Right lung (tissue), 2 donors: ENCODE measurements at regions not wholly inside any gene's neighbourhood (a gene's known extent, or its start where the extent isn't known, plus 50 kb on each side); places are given as distances from the start of the nearest gene placed in this dataset.

Source experiments
- DNase-seq, 2 donors: peaks; one replicate each; pipeline ENCODE4 v3.0.0-alpha.2; 2013

DNA sequence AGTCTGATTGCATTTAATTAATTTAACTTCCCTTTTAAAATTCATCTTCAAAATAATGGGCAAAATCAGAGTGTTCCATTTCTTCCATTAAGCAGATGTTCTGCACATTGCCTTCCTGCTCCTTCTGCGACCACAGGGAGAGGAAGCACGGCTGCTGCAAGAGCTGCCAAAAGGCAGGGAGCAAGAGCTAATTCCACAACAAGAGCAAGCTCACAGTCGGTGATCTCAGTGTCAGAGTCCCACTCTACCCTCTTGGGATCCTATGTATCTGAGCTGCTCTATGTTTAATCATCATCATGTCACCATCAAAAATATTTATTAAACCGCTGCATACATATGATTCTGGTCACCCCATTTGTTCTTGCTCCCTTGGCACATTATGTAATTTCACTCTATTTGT, 255.3 kb upstream of the CAMK1G start:
- no peak for DNase-seq

DNA sequence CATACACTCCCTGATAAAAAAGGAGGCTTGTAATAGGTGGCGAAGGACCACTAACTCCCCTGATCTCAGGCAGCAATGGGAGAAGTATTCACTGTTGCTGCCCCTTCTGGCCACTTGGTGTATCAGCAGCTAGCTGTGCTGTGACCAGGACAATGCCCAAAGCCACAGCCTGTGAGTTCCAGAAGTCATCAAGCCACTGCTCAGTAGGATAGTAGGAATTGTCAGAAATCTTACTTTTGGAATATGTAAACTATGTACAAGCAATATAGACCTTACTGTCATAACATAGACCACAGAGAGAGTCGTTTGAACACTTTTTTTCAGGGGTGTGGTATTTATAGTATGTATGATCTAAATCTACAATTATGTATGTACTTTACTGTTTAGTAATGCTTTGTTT, 248.3 kb upstream of the CAMK1G start:
- DNase-seq: no peak

DNA sequence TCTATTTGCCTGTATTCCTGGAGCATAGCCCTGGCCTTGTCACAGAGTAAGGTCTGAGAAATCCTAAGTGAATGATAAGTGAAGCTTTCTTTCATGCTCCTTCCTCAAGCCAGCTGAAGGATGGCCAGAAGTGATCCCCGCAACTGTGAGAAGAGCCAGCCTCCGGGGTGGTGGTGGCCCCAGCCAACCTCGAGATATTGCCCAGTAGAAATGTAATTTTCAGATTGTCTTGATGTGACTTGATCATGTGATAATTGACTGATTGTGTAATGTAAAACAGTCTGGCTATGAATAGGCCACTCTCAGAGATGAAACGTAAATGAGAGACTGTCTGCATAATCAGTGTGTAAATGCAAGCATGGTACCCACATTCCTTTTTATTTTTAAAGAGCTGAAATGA, 242.4 kb upstream of the CAMK1G start:
- peak in 1 of 2 donors; percentile 52 for DNase-seq

DNA sequence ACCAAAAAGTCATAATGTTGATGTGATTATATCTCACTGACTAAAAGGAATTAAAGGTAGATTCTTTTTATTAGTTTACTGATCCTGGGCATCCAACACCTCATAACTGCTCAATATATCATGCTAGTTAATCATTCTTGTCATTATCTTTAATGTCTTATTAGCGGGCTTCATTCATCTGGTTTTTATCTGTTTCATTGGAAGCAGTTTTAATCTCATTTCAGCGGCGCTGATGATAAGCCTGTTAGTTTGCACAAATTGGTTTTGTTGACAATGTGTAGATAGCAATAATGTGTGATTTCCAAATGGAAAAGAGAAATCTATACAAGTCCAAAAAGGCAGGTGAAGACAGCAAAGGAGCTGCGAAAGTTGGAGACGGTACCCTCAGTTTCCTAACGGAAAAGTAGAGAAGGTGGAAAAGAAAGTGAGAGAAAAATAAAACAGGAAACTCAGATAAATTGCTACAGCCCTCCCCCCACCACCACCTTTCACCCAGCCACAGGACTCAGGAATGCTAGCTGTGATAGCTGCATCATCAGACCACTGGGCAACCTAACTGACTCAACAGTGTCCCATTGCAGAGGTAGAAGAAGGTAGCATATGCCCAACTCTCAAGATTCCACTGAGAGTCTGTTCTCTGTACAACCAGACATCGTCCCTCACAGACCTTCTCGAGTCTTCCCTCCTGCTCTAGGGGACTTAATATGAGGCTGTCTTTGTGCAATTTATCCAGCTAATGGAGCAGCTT, 241.7 kb upstream of the CAMK1G start:
- DNase-seq: no peak

DNA sequence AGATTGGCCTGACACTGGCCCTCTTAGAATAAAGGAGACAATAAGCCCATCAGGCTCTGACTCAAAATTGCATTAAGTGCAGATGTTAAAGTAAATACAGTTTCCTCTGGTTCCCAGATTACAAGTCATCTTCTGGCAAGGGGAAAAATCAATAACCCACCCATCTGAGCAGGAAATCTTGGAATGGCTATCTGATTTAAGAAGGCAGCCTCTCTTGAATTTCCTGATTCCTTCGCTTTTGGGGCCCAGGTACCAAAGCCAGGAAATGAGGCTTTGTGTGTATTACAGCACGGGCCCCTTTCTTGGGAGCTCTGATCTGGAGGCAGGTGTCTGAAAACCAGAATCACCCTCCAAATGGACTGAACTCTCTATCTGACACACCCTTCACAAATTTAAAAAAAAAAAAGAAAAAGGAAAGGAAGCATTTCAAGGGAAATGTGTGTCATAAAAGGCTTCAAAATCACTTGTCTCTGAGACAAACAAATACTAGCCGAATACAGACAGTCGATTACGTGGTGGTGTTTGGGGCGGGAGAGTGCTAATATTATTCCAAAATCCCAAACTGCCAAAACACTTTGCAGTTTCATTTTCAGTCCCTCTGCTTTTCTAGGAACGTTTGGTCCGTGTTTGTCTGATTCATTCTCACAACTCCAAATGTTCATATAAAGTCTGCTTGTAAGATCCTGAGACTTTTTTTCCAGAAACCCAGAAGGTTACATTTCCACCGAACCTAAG, 240.9 kb upstream of the CAMK1G start:
- no peak for DNase-seq

DNA sequence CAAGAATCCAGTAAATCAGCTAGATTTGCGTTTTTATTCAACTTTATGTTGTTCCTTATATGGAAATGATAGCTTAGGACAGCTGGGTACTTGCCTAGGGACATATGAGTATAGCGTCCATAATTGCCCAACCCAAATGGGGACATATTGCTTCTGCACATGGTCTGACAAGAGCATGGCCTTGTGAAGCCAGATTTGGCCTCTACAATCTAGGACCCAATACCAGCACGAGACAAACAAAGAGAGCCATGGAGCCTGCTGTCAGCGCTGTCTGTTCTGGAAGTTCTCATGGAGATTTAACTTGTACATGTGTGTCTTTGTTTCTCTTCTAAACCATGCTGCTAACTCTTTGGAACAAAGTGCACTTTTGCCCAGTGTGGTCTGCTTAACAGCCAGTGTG, 240.0 kb upstream of the CAMK1G start:
- DNase-seq: no peak

DNA sequence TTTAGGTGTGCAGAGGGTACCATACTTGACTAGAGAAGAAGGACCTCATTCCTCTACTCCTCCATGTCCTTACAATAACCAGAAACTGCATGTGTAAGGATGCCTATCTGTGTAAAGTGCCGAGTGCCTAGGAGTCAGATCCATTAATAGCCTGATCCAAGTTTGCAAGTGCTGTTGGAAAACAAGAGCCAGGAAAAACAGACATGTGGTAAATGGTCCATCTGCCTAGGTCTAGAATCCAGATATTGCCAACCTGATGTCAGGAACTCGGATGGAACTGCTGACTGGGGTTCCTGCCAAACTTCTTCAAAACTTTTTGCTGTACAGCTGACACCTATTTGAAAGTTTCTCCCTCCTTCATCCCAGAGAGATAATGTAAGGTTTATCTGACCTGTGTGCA, 239.4 kb upstream of the CAMK1G start:
- DNase-seq: no peak

DNA sequence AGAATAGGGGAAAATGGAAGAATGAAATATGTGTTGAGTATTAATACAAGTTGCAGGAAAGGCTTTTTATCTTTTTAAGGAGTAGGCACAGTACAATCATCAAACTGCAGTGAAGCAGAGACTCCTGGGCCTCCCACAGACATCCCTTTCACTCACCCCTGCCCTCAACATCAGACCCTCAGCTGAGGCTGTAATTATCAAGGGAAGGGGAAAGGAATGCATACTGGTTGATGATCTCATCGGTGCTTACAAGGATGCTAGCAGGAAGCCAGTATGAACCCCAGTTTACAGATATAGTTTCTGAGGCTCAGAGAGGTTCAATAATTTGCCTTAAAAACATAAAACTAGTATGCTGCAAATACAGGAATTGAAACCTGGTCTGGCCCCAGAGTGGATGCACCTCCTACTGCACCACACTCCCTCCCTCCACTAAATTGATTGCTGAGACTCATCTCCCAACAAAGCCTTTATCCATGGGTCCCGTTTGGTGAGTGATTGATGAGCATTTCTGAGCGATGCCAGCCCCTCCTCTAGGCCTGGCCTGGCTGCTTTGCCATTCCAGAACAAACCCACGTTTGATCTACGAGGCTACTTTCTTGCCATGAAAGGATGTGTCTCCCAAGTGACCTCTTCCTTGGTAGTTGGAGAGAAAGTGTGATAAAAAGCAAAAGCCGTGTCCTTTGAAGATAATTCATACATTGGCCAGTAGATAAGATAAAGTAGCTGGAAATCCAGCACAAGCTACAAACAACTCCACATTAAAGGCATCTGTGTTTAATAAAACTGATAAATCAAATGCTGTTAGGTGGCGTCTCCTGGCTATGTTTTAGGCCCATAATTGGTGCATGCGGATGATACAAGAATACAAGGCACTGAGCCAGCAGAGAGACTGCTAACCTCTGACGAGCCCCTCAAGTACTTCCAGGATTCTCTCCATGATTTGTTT, 233.9 kb upstream of the CAMK1G start:
- no peak for DNase-seq

DNA sequence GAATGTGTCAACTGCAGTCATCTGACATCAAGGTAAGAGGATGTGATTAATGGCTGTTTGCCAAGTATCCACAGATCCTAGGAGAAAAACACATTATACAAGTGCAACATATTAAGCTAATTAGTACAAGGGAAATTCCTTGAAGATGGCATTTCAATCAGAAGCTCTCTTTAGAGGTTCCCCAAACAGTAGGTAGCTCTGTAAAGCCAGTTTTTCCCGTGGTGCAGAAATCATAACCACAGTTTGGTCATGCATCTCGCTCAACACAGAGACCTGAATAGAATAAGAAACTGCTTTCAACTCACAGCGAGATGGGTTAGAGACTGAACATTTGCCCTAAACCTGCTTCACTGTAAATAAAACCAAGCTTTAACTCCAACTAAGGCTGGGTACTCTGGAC, 230.5 kb upstream of the CAMK1G start:
- DNase-seq: no peak

DNA sequence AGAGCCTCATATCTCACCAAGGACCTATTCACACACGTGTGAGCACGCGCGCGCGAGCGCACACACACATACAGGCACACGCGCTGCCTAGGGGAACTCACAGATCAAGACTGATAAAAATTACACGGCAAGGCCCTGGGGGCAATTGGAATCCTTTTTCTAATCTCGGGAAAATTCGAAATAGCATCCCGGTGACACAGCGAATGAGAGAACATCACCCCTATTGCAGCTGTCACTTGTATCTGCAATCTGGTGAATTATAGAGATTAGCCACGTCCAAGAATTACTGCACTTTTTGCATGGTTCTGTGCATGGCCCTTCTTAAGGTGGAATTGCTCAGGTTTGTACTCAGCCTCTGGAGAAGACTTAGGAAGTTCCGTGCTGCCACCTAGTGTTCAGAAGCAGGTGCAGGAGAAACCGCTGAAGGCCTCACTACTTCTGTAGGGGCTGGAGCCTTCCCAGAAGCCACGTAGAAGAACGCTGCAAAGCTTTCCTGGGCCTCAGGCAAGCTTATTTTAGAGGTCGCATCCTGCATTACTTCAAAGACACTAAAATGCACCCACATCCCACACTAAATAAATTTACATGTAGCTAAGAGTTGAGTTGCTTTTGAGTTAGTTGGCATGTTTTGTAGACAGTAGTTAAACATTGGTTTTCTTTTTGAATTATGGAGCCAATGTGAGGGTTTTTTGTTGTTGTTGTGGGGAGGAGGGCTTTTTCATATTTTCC, 229.2 kb upstream of the CAMK1G start:
- DNase-seq: peak; percentile 67 to 81

DNA sequence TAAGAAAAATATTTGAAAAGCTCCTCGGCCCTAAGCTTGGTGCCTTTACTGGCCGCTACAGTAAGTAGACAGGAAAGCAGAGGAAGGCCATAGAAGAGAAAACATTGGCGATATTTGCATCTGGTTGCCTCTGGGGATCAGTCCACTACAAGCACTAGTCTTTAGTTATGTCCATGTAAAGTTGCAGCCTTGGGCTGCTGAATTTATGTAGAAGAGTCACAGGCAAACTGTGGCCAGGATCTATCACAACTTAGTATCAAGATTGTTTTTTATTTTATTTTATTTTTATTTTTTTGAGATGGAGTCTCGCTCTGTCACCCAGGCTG, 228.7 kb upstream of the CAMK1G start:
- DNase-seq: no peak

DNA sequence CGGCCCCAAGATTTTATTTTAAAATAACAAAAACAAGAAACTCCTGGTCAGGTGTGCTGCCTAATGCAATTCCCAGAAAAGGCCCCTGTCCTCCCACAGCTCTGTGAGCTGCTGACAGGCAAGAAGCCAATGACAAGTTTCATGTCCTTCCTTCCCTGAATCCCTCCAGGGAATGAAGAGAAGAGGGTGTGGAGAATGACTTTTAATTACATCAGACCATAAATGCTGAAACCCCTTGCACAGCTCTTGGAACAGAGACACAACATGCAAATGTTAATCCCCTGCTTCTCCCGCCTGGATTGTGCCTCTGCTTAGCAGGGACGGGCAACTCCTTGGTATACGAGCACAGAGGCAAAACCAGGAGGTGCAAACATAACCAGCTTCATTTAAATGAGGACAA, 228.1 kb upstream of the CAMK1G start:
- DNase-seq: no peak

DNA sequence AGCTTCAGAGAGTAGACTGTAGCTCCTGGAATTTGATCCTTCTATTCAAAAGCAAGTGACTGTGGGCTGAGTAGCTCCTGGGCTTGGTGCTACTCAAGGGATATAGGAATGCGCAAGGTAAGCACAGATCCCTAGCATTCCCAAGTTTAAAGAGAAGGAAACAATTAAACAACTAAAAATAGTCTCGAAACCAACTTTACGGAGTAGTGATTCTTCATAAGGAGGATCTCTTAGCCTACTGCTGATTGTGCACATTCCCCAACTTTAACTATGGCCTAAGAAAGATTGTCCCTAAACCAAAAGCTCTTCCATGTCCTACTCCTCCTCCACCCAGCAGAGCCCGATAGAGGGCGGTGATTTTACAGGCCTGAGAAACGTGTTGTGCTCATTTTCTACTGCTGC, 226.5 kb upstream of the CAMK1G start:
- DNase-seq: no peak

DNA sequence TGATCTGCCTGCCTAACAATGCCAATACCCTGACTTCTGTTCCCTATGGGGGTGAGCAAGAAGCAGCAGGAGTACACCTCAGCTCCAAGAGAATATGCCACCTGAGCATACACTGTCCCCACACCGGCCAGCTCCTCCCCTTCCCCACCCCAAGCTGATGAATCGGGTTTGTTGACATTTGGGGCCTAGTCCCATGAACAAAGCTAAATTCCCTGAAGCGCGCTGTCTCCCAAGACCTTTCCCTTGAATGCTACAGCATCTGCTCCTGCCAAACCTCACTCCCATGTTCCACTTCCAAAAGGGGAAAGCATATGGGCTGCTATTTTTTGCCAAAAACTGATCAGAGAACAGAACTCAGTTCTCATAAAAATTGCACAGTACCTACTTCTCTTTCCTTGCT, 220.4 kb upstream of the CAMK1G start:
- DNase-seq: no peak

DNA sequence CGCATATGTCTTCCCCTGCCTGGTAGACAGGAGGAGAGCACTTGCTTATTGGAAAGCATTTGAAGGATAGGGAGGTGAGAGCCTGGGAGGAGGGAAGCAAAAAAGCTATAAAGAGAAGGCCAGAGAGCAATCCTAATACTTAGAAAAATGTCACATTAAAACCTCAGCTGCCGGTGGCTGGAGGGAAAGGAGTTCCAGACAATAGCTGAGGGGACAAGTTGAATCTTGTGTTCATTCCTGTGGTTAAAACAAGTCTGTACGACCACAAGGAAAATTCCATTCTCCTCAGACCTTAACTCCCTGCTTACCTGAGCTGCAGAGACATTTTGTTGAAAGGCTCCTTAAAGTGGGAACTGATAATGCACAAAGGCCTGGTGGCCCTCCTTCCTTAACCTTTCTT, 218.8 kb upstream of the CAMK1G start:
- DNase-seq: no peak

DNA sequence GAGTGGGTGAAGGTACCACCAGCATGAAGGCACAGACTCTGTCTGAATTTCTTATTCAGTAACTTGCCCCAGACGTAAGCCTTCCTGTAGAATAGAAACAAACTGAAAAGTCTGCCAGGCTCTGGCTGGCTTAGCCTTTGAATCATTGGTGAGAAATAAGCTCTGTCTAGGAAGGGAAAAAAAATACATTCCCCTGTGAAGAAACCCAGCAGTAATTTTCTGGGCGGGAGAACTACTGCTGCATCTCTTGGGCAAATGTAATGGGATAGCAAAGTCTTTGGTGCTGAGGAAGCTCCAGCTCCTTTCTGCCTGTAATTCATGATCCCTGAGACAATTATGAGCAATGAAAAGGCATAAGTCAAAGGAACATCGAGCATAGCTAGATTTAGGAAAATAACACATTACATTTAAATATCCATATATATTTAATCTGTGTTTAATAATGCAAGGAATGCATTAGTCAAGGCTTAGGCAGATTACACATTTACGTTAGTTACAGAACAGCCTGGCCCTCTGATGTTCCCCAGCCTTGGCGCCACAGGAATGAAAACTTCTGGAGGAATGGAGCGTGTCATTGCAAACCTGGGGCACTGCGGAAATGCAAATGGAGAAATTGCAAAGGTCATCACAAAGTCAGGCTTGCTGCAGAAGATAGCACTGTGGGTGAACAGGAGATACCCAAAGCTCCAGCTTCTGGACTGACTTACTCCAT, 216.3 kb upstream of the CAMK1G start:
- no peak for DNase-seq

DNA sequence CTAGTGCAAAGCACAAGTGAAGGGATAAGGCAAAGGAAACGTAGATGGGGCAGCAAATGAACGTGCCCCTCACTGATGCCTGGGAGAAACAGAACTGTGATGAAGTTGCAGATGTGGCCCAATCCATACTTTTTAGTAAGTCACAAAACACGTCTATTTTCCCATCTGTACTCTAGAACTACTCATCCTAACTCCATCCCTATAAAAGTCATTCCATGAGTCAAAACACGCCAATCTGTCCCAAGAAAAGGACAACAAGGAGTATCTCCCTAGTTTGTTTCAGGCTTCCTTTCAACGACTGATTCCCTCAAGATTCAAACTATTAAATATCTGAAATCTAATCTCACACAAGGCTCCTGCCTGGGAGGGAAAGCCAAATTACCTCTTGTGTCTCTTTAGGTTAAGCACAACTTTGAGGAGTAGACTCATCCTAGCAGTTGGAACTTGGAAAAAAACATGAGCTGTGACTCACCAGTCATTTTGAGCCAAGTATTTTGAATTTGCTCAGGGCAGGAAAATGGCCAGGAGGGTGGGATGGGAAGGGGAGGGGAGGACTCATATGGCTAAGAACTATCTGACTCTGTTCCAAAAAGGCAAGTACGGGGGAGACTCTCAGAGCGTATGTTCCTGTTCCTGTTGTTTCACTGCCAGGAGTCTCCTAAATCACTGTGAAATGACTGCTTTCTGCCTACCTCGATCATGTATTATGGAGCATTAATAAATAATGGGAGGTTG, 214.5 kb upstream of the CAMK1G start:
- peak; percentile 41 to 52 for DNase-seq

DNA sequence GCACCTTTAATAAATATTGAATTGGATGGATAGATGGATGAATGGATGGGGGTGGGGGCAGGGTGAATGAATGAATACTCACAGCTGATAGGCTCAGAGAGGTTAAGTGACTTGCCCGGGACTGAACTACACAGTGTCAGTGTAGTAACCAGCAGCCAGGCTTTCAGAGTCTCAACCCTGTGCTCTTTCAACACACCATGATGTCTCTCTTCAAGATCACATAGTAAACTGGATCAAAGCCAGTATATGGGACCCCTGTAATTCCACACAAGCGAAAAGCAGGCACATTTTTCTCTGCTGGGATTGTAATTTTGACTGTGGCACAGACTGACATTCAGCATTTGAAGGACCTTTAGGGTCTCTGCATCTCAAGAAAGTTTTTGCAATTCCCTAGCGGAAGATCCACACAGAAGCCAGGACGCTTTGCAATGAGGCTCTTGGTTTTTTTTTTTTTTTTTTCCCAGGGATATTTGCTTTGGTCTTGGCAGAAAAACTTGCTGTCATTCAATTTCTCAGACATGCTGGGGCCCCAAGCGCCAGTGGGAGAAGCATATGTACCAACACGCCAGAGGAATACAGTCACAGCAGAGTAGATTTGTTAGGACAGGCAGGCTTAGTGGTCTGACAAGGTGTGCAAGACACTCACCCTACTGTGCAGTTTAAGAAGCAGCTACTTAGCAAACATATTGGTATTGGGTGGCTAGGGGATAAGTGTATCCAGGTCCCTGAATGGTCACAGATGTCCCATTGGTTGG, 213.1 kb upstream of the CAMK1G start:
- DNase-seq: no peak

DNA sequence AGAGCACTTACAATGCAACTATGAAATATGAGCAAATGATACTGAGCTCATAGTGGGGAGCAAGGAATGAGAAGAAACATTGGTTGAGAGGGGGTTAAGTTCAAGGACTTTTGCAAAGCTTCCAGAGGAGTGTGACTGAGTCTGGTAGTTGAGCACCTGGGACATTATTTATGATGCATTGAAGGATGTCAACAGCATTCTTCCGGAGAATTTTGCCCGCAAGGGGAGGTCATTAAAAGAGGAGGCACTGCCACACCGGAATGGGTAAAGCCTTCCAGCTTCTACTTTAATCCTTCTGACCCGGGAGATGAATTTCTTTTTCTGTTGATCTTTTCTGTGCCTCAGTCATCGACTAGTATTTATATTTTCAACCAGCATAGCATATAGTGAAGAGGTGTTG, 208.4 kb upstream of the CAMK1G start:
- DNase-seq: no peak
